WTC11 (cell line): ENCODE measurements at regions not wholly inside any gene's neighbourhood (a gene's known extent, or its start where the extent isn't known, plus 50 kb on each side); places are given as distances from the start of the nearest gene placed in this dataset.

Source experiments
- ATAC-seq: fragments of 200-7000 bp; cut with Tn5 transposase; 2 replicates; pipeline ENCODE4 v1.10.0; 2021; ENCODE audit warnings: mild to moderate bottlenecking, moderate library complexity
- CTCF ChIA-PET: fragments of 300-600 bp; sonication (Branson Sonifier 250); formaldehyde crosslinking; loops from one replicate; lab custom pipeline; 2021; ENCODE audit warnings: antibody characterized with exemption; lab: Charles Lee
- POLR2A ChIA-PET: fragments of 350-600 bp; sonication (Branson Sonifier 250); formaldehyde crosslinking; loops from one replicate; lab custom pipeline; 2021; ENCODE audit warnings: antibody characterized with exemption; lab: Charles Lee
- DNase-seq: peaks from one replicate; pipeline ENCODE4 v3.0.0; 2021; ENCODE audit warnings: low spot score
- H3K27ac Mint-ChIP-seq: 2 replicates; pipeline ENCODE4 v1.8.0; 2021; ENCODE audit warnings: mixed read lengths
- H3K27me3 Mint-ChIP-seq: 2 replicates; pipeline ENCODE4 v1.8.0; 2021; ENCODE audit warnings: low read depth, mild to moderate bottlenecking, moderate library complexity, mixed read lengths
- H3K36me3 Mint-ChIP-seq: 2 replicates; pipeline ENCODE4 v1.8.0; 2021; ENCODE audit warnings: mixed read lengths
- H3K4me1 Mint-ChIP-seq: 2 replicates; pipeline ENCODE4 v1.8.0; 2022; ENCODE audit warnings: mixed read lengths
- H3K4me3 Mint-ChIP-seq: 2 replicates; pipeline ENCODE4 v1.8.0; 2021; ENCODE audit warnings: mild to moderate bottlenecking, moderate library complexity, mixed read lengths
- H3K9me3 Mint-ChIP-seq: 2 replicates; pipeline ENCODE4 v1.8.0; 2021; ENCODE audit warnings: mixed read lengths
- ATF6 ChIP-seq: sonication (generic); formaldehyde crosslinking; IDR thresholded peaks from 2 replicates; pipeline ENCODE4 v1.8.1; 2023; ENCODE audit warnings: mild to moderate bottlenecking, missing genetic modification reagents
- CREB1 ChIP-seq: sonication (generic); formaldehyde crosslinking; IDR thresholded peaks from 2 replicates; pipeline ENCODE4 v1.8.0; 2023; ENCODE audit warnings: mild to moderate bottlenecking, missing genetic modification reagents
- E2F4 ChIP-seq: sonication (generic); formaldehyde crosslinking; IDR thresholded peaks from 2 replicates; pipeline ENCODE4 v1.8.1; 2022; ENCODE audit warnings: low read depth, mild to moderate bottlenecking, moderate library complexity, missing genetic modification reagents, borderline replicate concordance
- EMX1 ChIP-seq: fragments of 250-450 bp; sonication (Bioruptor Pico); IDR thresholded peaks from 2 replicates; pipeline ENCODE4 v1.8.0; 2021; ENCODE audit warnings: mild to moderate bottlenecking
- ESRRA ChIP-seq: sonication (generic); formaldehyde crosslinking; IDR thresholded peaks from 2 replicates; pipeline ENCODE4 v1.8.1; 2022; ENCODE audit warnings: mild to moderate bottlenecking, missing genetic modification reagents, borderline replicate concordance
- ETV6 ChIP-seq: sonication (generic); formaldehyde crosslinking; IDR thresholded peaks from 2 replicates; pipeline ENCODE4 v1.8.1; 2022; ENCODE audit warnings: mild to moderate bottlenecking, missing genetic modification reagents
- HMGA2 ChIP-seq: fragments of 250-450 bp; sonication (Bioruptor Pico); IDR thresholded peaks from 2 replicates; pipeline ENCODE4 v1.4.0; 2021; ENCODE audit warnings: mild to moderate bottlenecking, moderate library complexity
- MYBL2 ChIP-seq: sonication (generic); formaldehyde crosslinking; IDR thresholded peaks from 2 replicates; pipeline ENCODE4 v1.8.1; 2023; ENCODE audit warnings: mild to moderate bottlenecking, moderate library complexity, missing genetic modification reagents
- NR1H2 ChIP-seq: sonication (generic); formaldehyde crosslinking; IDR thresholded peaks from 2 replicates; pipeline ENCODE4 v1.9.0; 2021; ENCODE audit warnings: mild to moderate bottlenecking, moderate library complexity, missing genetic modification reagents
- RELA ChIP-seq: sonication (generic); formaldehyde crosslinking; IDR thresholded peaks from 2 replicates; pipeline ENCODE4 v1.8.1; 2022; ENCODE audit warnings: missing genetic modification reagents, mild to moderate bottlenecking, borderline replicate concordance
- SMAD3 ChIP-seq: sonication (generic); formaldehyde crosslinking; IDR thresholded peaks from 2 replicates; pipeline ENCODE4 v1.8.0; 2022; ENCODE audit warnings: missing genetic modification reagents, mild to moderate bottlenecking, borderline replicate concordance
- ZBTB43 ChIP-seq: sonication (generic); formaldehyde crosslinking; IDR thresholded peaks from 2 replicates; pipeline ENCODE4 v1.8.1; 2023; ENCODE audit warnings: mild to moderate bottlenecking, missing genetic modification reagents
- ZNF121 ChIP-seq: sonication (generic); formaldehyde crosslinking; IDR thresholded peaks from 2 replicates; pipeline ENCODE4 v1.8.0; 2023; ENCODE audit warnings: missing genetic modification reagents
- ZNF138 ChIP-seq: sonication (generic); formaldehyde crosslinking; conservative IDR thresholded peaks from 2 replicates; pipeline ENCODE4 v1.8.1; 2022; ENCODE audit warnings: mild to moderate bottlenecking, moderate library complexity, missing genetic modification reagents
- ZNF423 ChIP-seq: fragments of 250-450 bp; sonication (Bioruptor Pico); IDR thresholded peaks from 2 replicates; pipeline ENCODE4 v2.1.2; 2022; ENCODE audit warnings: mild to moderate bottlenecking, moderate library complexity
- ZNF512 ChIP-seq: sonication (generic); formaldehyde crosslinking; IDR thresholded peaks from 2 replicates; pipeline ENCODE4 v1.8.1; 2022; ENCODE audit warnings: missing genetic modification reagents, borderline replicate concordance
- TF ChIP-seq, protein P1 (sequence below): sonication (generic); formaldehyde crosslinking; IDR thresholded peaks from 2 replicates; pipeline ENCODE4 v1.8.1; 2023; ENCODE audit warnings: mild to moderate bottlenecking, missing genetic modification reagents, moderate library complexity
- TF ChIP-seq, protein P2 (sequence below): fragments of 250-450 bp; sonication (Bioruptor Pico); IDR thresholded peaks from 2 replicates; pipeline ENCODE4 v1.9.0; 2021; ENCODE audit warnings: mild to moderate bottlenecking, borderline replicate concordance
- TF ChIP-seq, protein P3 (sequence below): fragments of 250-450 bp; sonication (Bioruptor Pico); IDR thresholded peaks from 2 replicates; pipeline ENCODE4 v1.9.0; 2021; ENCODE audit warnings: mild to moderate bottlenecking

DNA sequence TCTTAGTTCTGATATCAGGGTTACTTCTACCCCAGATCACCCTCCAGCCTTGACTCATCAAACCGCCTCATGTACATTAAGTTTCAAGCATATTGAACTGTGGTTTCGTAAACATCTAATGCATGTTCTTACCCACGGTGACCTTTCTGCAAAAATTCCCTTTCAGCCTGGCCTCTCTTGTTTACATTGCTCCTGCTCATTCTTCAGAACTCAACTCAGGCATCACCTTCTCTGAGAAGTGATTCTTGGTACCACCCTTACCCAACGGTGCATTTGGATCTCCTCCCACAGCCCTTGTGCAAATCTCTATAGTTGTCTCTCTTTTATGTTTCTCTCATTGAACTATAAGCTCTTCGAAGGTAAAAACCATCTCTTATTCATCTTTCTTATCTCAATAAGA, 503.1 kb upstream of the PKDCC start (continued):
- TF ChIP-seq ZNF512 (no peak), CREB1 (CRISPR knock-in tag) (no peak), E2F4 (CRISPR knock-in tag) (no peak)
- TF ChIP-seq, all 79 proteins: peak for 0

DNA sequence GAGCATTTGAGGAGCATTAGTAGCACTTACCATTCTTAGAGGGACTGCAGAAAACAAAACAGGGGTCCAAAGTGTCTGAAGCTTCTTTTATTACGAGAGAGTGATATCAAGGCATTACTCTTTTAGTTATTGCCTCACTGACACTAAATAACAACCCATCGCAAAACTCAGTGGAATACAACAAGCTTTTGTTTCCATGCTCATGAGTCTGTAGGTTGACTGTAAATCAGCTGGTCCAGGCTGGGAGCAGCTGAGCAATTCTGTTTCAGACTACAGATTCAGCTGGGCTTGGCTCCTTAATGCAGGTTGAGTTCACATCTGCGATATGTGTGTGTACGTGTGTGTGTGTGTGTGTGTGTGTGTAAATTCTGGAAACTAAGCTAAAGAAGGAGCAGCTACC, 501.8 kb upstream of the PKDCC start:
- CTCF ChIA-PET, result interaction anchor here (0.6 to 0.7 kb wide), 2 partner anchors 11 to 84 kb away, joined by 3 to 4 read pairs; no protein-coding TSS in a partner anchor
- Mint-ChIP-seq H3K27me3 (no peaks in the 10 kb centered on the region), H3K9me3 (no peaks in the 10 kb centered on the region), H3K27ac (no peak overlapping the region), H3K36me3 (no peaks in the 10 kb centered on the region), H3K4me1 (peaks cover 11% of the 10 kb centered on the region), H3K4me3 (no peak overlapping the region)
- POLR2A ChIA-PET, result no interaction called here
- no peak for DNase-seq
- ATAC-seq, result no peak
- TF ChIP-seq ETV6 (CRISPR knock-in tag), result no peak
- TF ChIP-seq, protein P1, sequence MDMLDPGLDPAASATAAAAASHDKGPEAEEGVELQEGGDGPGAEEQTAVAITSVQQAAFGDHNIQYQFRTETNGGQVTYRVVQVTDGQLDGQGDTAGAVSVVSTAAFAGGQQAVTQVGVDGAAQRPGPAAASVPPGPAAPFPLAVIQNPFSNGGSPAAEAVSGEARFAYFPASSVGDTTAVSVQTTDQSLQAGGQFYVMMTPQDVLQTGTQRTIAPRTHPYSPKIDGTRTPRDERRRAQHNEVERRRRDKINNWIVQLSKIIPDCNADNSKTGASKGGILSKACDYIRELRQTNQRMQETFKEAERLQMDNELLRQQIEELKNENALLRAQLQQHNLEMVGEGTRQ (CRISPR knock-in tag), result no peak
- TF ChIP-seq, protein P2, sequence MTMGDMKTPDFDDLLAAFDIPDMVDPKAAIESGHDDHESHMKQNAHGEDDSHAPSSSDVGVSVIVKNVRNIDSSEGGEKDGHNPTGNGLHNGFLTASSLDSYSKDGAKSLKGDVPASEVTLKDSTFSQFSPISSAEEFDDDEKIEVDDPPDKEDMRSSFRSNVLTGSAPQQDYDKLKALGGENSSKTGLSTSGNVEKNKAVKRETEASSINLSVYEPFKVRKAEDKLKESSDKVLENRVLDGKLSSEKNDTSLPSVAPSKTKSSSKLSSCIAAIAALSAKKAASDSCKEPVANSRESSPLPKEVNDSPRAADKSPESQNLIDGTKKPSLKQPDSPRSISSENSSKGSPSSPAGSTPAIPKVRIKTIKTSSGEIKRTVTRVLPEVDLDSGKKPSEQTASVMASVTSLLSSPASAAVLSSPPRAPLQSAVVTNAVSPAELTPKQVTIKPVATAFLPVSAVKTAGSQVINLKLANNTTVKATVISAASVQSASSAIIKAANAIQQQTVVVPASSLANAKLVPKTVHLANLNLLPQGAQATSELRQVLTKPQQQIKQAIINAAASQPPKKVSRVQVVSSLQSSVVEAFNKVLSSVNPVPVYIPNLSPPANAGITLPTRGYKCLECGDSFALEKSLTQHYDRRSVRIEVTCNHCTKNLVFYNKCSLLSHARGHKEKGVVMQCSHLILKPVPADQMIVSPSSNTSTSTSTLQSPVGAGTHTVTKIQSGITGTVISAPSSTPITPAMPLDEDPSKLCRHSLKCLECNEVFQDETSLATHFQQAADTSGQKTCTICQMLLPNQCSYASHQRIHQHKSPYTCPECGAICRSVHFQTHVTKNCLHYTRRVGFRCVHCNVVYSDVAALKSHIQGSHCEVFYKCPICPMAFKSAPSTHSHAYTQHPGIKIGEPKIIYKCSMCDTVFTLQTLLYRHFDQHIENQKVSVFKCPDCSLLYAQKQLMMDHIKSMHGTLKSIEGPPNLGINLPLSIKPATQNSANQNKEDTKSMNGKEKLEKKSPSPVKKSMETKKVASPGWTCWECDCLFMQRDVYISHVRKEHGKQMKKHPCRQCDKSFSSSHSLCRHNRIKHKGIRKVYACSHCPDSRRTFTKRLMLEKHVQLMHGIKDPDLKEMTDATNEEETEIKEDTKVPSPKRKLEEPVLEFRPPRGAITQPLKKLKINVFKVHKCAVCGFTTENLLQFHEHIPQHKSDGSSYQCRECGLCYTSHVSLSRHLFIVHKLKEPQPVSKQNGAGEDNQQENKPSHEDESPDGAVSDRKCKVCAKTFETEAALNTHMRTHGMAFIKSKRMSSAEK (CRISPR knock-in tag), result no peak
- TF ChIP-seq SMAD3 (CRISPR knock-in tag), result no peak
- no peak for TF ChIP-seq HMGA2 (CRISPR knock-in tag)
- no peak for TF ChIP-seq ZBTB43
- no peak for TF ChIP-seq NR1H2
- no peak for TF ChIP-seq EMX1
- TF ChIP-seq MYBL2 (CRISPR knock-in tag), result no peak
- TF ChIP-seq, protein P3, sequence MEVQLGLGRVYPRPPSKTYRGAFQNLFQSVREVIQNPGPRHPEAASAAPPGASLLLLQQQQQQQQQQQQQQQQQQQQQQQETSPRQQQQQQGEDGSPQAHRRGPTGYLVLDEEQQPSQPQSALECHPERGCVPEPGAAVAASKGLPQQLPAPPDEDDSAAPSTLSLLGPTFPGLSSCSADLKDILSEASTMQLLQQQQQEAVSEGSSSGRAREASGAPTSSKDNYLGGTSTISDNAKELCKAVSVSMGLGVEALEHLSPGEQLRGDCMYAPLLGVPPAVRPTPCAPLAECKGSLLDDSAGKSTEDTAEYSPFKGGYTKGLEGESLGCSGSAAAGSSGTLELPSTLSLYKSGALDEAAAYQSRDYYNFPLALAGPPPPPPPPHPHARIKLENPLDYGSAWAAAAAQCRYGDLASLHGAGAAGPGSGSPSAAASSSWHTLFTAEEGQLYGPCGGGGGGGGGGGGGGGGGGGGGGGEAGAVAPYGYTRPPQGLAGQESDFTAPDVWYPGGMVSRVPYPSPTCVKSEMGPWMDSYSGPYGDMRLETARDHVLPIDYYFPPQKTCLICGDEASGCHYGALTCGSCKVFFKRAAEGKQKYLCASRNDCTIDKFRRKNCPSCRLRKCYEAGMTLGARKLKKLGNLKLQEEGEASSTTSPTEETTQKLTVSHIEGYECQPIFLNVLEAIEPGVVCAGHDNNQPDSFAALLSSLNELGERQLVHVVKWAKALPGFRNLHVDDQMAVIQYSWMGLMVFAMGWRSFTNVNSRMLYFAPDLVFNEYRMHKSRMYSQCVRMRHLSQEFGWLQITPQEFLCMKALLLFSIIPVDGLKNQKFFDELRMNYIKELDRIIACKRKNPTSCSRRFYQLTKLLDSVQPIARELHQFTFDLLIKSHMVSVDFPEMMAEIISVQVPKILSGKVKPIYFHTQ (CRISPR knock-in tag), result no peak
- TF ChIP-seq ZNF423 (CRISPR knock-in tag), result no peak
- TF ChIP-seq ATF6 (CRISPR knock-in tag), result no peak
- no peak for TF ChIP-seq ZNF121
- no peak for TF ChIP-seq RELA
- TF ChIP-seq ESRRA (CRISPR knock-in tag), result no peak
- no peak for TF ChIP-seq ZNF138 (CRISPR knock-in tag)
